ENCODE measurements at regions not wholly inside any gene's neighbourhood (a gene's known extent, or its start where the extent isn't known, plus 50 kb on each side); places are given as distances from the start of the nearest gene placed in this dataset.
"Not testable (repeated sequence)": the region's sequence is repeated elsewhere in the genome, so short reads cannot be mapped to it uniquely, and the experiment has no call there.

DNA sequence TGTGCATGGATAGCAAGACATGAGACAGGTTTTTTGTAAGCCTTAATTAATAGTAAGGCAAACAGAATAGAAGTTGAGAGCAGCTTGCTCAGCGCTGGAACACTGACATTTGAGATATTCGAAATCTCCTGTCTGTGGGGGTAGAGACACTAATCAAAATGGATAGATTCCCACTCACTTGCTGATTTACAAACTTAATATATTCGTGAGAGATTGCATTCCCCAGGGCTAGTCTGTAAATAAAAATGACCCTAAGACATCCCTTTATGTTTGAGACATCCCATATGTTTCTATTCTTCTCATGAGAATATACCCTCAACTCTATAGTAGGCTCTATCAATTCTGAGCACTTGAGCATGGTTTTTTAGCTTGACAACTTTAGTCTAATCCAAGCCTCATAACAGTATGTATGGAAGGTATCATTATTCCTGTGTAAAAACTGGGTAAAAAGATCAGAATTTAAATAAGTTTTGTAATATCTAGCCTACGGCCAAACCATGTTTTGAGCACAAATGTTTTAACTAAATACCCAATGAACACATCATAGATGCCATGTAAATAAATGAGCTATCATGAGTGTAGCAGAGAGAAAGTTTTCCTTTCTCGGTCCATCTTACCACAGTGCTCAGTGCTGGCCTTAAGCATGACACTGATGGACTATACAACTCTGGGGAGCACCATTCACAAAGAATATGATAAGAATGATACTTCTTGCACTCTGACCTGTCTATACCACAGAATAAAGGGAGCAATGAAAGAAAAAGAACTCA lies 609.2 kb downstream of the PSAT1 start:
- TF ChIP-seq, protein P1, sequence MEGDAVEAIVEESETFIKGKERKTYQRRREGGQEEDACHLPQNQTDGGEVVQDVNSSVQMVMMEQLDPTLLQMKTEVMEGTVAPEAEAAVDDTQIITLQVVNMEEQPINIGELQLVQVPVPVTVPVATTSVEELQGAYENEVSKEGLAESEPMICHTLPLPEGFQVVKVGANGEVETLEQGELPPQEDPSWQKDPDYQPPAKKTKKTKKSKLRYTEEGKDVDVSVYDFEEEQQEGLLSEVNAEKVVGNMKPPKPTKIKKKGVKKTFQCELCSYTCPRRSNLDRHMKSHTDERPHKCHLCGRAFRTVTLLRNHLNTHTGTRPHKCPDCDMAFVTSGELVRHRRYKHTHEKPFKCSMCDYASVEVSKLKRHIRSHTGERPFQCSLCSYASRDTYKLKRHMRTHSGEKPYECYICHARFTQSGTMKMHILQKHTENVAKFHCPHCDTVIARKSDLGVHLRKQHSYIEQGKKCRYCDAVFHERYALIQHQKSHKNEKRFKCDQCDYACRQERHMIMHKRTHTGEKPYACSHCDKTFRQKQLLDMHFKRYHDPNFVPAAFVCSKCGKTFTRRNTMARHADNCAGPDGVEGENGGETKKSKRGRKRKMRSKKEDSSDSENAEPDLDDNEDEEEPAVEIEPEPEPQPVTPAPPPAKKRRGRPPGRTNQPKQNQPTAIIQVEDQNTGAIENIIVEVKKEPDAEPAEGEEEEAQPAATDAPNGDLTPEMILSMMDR (IDR thresholded peaks at IDR 0.05; ENCODE audit: insufficient read depth, low read length) = no peak
- DNase-seq (ENCODE audit: low read depth) = no peak
- no peak overlapping the region for H3K4me3 ChIP-seq (ENCODE audit: low read depth, low read length)

DNA sequence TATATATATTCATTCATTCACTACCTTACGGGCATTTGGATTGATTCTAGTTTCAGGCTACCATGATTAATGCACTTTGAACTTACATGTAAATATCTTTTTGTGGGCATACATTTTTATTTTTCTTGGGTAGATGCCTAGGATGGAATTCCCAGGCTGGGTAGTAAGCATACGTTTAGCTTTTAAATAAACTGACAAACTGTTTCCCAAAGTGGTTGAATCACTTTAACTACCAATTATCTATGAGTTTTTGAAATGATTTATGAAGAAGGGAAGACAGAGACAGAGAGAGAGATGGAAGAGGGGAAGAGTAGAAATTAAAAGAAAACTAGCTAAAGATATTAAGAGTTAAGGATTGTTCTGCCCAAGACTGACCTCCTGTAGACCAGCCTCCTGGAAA lies 612.6 kb downstream of the PSAT1 start:
- TF ChIP-seq, protein P1 (IDR thresholded peaks at IDR 0.05; ENCODE audit: insufficient read depth, low read length) = no peak
- no peak overlapping the region for H3K4me3 ChIP-seq (ENCODE audit: low read depth, low read length)
- DNase-seq (ENCODE audit: low read depth) = no peak

DNA sequence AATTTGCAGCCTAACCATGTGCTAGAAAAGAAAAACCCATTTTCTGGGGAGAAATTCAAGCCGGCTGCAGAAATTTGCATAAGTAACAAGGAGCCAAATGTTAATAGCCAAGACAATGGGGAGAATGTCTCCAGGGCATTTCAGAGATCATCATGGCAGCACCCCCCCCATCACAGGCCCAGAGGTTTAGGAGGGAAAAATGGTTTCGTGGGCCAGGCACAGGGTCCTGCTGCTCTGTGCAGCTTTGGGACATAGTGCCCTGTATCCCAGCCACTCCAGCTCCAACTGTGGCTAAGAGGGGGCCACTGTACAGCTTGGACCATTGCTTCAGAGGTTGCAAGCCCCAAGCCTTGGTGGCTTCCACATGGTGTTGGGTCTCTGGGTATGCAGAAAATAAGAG lies 620.0 kb downstream of the PSAT1 start:
- not testable (repeated sequence) for H3K4me3 ChIP-seq (ENCODE audit: low read depth, low read length); DNase-seq (ENCODE audit: low read depth)

DNA sequence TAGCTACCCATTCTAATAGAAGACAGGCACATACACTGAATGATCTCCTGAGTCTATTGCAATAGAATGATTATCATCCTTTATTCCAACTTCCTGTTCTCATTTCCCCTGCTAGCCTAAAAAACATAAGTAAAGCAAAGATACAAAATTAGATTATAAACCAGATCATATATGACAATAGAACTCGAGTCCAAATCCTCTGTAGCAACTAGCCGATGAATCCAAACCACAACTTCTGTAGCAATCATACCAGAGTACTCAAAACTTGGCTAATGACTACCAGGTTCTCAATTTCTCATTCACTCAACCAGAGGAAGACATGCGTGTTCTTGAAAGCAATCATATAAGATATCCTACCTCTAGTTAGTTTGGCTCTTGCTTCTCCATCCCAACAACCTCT lies 622.1 kb downstream of the PSAT1 start:
- H3K4me3 ChIP-seq (ENCODE audit: low read depth, low read length) = no peak overlapping the region
- TF ChIP-seq, protein P1 (IDR thresholded peaks at IDR 0.05; ENCODE audit: insufficient read depth, low read length) = no peak
- DNase-seq (ENCODE audit: low read depth) = no peak

DNA sequence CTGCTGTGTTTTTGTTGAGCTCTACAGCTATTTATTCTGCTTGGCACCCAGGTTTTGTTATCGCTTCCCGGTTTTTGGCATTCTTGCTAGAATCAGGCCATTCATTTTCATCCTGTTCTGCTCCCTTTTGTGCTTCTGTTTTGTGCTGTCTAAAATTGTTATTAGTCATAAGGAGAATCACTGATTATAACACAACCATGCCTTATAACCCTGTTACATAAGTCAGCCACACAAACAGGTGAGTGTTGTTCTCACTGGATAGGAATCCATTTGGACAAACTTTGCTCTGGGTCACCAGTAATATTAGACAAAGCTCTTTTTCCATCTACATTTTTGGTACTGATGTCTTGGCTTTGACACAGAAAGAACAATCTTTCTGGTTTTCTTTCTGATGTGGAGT lies 622.8 kb downstream of the PSAT1 start:
- no peak for DNase-seq (ENCODE audit: low read depth)
- H3K4me3 ChIP-seq (ENCODE audit: low read depth, low read length) = no peak overlapping the region
- TF ChIP-seq, protein P1 (IDR thresholded peaks at IDR 0.05; ENCODE audit: insufficient read depth, low read length) = no peak

DNA sequence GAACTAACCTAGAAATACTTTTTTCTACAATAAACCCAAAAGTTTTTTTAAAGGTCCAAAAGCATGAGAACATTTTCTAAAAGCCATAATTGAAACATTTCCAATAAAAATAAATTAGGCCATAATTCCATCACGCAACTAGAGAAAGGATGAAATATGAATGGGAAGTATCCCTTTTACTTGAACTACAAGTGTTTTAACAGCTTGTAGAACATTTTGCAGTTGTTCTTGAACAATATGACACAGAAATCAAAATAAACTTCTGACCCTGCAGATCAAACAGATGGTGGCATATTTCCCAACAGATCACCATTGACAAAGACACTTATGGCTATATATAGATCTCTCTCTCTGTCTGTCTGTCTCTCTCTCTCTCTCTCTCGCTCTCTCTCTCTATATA lies 624.4 kb downstream of the PSAT1 start:
- no peak overlapping the region for H3K4me3 ChIP-seq (ENCODE audit: low read depth, low read length)
- TF ChIP-seq, protein P1 (IDR thresholded peaks at IDR 0.05; ENCODE audit: insufficient read depth, low read length) = no peak
- peak; percentile 2 for DNase-seq (ENCODE audit: low read depth)

DNA sequence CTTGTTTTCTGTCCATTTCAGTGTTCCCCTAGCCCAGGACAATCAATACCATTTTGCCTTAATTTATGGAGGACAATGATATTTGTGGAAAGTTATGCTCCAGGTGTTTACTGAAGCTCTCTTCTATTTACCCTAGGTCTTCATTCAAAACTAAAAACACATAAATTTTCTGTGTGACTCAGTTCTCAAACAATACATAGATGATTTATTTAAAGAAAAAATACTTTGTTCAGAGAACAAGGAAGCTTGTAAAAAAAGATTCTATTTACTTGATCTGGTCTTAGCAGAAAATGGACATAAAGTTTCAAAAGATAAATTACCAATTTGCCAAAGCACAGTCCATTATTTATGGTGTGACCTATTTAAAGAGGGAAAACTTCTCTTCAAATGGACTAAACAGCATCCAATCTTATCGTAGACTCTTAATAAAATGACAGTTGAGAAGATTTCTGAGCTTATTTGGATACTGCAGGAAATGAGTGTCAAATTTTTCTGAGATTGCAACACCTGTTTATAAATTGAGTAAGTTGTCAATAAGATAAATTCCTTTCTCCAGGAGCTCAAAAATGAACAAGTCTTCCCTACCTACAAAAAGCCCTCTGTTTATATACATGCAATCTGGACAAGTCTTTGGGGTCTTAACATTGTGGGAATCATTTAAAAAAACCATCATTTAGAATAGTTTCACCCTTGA lies 627.2 kb downstream of the PSAT1 start:
- no peak for DNase-seq (ENCODE audit: low read depth)
- TF ChIP-seq, protein P1 (IDR thresholded peaks at IDR 0.05; ENCODE audit: insufficient read depth, low read length) = no peak
- H3K4me3 ChIP-seq (ENCODE audit: low read depth, low read length) = no peak overlapping the region

All from fibroblast of the aortic adventitia (primary cell).